Liver (tissue), 8 donors: ENCODE measurements at regions not wholly inside any gene's neighbourhood (a gene's known extent, or its start where the extent isn't known, plus 50 kb on each side); places are given as distances from the start of the nearest gene placed in this dataset.

ENCODE experiments used
- DNase-seq: peaks from one replicate; pipeline ENCODE4 v3.0.0-alpha.2; 2017; ENCODE audit warnings: low spot score
- H3K27ac ChIP-seq, 2 donors: one replicate each; pipeline ENCODE4 v1.7.0; 2013; ENCODE audit warnings: inconsistent platforms in 2 of 2, low read length in 2 of 2, control low read depth in 1 of 2, low read depth in 1 of 2, mild to moderate bottlenecking in 1 of 2
- H3K27me3 ChIP-seq, 4 donors: one replicate each; pipeline versions ENCODE4 v1.6.1 to v1.7.0; 2013; ENCODE audit warnings: low read length in 3 of 4, inconsistent platforms in 1 of 4, mild to moderate bottlenecking in 1 of 4, moderate library complexity in 1 of 4; ENCODE audit not compliant: control insufficient read depth in 4 of 4, insufficient read depth in 4 of 4
- H3K36me3 ChIP-seq, 4 donors: one replicate each; pipeline versions ENCODE4 v1.6.1 to v1.7.0; 2013; ENCODE audit warnings: low read length in 3 of 4, mild to moderate bottlenecking in 3 of 4, low read depth in 1 of 4, moderate library complexity in 1 of 4; ENCODE audit not compliant: control insufficient read depth in 4 of 4, insufficient read depth in 3 of 4
- H3K4me1 ChIP-seq, 4 donors: one replicate each; pipeline versions ENCODE4 v1.6.1 to v1.7.0; 2013; ENCODE audit warnings: low read length in 3 of 4, mild to moderate bottlenecking in 3 of 4, moderate library complexity in 1 of 4; ENCODE audit not compliant: control insufficient read depth in 4 of 4, insufficient read depth in 4 of 4
- H3K4me3 ChIP-seq, 3 donors: one replicate each; pipeline versions ENCODE4 v1.6.1 to v1.7.0; 2013; ENCODE audit warnings: low read length in 3 of 3, control low read depth in 1 of 3, low read depth in 1 of 3, mild to moderate bottlenecking in 1 of 3
- H3K9ac ChIP-seq, 2 donors: one replicate each; pipeline ENCODE4 v1.7.0; 2013; ENCODE audit warnings: low read length in 2 of 2, mild to moderate bottlenecking in 2 of 2, moderate library complexity in 2 of 2, control low read depth in 1 of 2, low read depth in 1 of 2
- H3K9me3 ChIP-seq, 4 donors: one replicate each; pipeline versions ENCODE4 v1.6.1 to v1.7.0; 2013; ENCODE audit warnings: low read length in 3 of 4; ENCODE audit not compliant: control insufficient read depth in 4 of 4
- EGR1 ChIP-seq, 2 donors: IDR thresholded peaks; 2 replicates each; pipeline ENCODE4 v1.6.1; 2016 to 2018; ENCODE audit warnings: antibody characterized with exemption in 2 of 2, low read depth in 2 of 2
- FOXA1 ChIP-seq: IDR thresholded peaks from 2 replicates; pipeline ENCODE4 v1.6.1; 2016; ENCODE audit warnings: antibody characterized with exemption
- FOXA2 ChIP-seq: IDR thresholded peaks from 2 replicates; pipeline ENCODE4 v1.6.1; 2016; ENCODE audit warnings: antibody characterized with exemption
- GABPA ChIP-seq, 2 donors: IDR thresholded peaks in 1 of 2; conservative IDR thresholded peaks in 1 of 2; 2 replicates each; pipeline ENCODE4 v1.6.1; 2016; ENCODE audit warnings: antibody characterized with exemption in 2 of 2, mild to moderate bottlenecking in 1 of 2, moderate library complexity in 1 of 2
- HNF4A ChIP-seq, 2 donors: conservative IDR thresholded peaks; 2 replicates each; pipeline ENCODE4 v1.6.1; 2016; ENCODE audit warnings: antibody characterized with exemption in 2 of 2, mild to moderate bottlenecking in 2 of 2
- HNF4G ChIP-seq: IDR thresholded peaks from 2 replicates; pipeline ENCODE4 v1.6.1; 2016; ENCODE audit warnings: antibody characterized with exemption
- JUND ChIP-seq, 2 donors: IDR thresholded peaks; 2 replicates each; pipeline ENCODE4 v1.6.1; 2016; ENCODE audit warnings: antibody characterized with exemption in 2 of 2
- NR2F2 ChIP-seq: IDR thresholded peaks from 2 replicates; pipeline ENCODE4 v1.6.1; 2016; ENCODE audit warnings: antibody characterized with exemption
- RAD21 ChIP-seq, 2 donors: IDR thresholded peaks; 2 replicates each; pipeline ENCODE4 v1.6.1; 2016; ENCODE audit warnings: antibody characterized with exemption in 2 of 2, mild to moderate bottlenecking in 2 of 2
- RXRA ChIP-seq, 2 donors: IDR thresholded peaks; 2 replicates each; pipeline ENCODE4 v1.6.1; 2017 to 2018; ENCODE audit warnings: antibody characterized with exemption in 2 of 2, mild to moderate bottlenecking in 1 of 2
- SP1 ChIP-seq: IDR thresholded peaks from 2 replicates; pipeline ENCODE4 v1.6.1; 2018; ENCODE audit warnings: antibody characterized with exemption, mild to moderate bottlenecking
- TAF1 ChIP-seq: conservative IDR thresholded peaks from 2 replicates; pipeline ENCODE4 v1.6.1; 2016; ENCODE audit warnings: antibody characterized with exemption, mild to moderate bottlenecking
- YY1 ChIP-seq: IDR thresholded peaks from 2 replicates; pipeline ENCODE4 v1.6.1; 2016; ENCODE audit warnings: antibody characterized with exemption, mild to moderate bottlenecking
- WGBS: extraction: QIAGEN DNeasy Blood & Tissue Kit; methylation state at CpG from one replicate; pipeline ENCODE4 v1.1.7; 2013; 5-methylcytosine and 5-hydroxymethylcytosine counted together
- TF ChIP-seq, protein P1 (sequence below): IDR thresholded peaks from 2 replicates; pipeline ENCODE4 v1.6.1; 2016; ENCODE audit warnings: antibody characterized with exemption
- TF ChIP-seq, protein P2 (sequence below): IDR thresholded peaks from 2 replicates; pipeline ENCODE4 v1.6.1; 2016; ENCODE audit warnings: antibody characterized with exemption, mild to moderate bottlenecking
- TF ChIP-seq, protein P3 (sequence below): fragments of 150-350 bp; IDR thresholded peaks from 2 replicates; pipeline ENCODE4 v1.5.1; 2017; ENCODE audit warnings: improper control_type of control experiment, low read depth, low read length; ENCODE audit not compliant: missing input control
- TF ChIP-seq, protein P4 (sequence below): IDR thresholded peaks from 2 replicates; pipeline ENCODE4 v1.6.1; 2016; ENCODE audit warnings: antibody characterized with exemption
- TF ChIP-seq, protein P5 (sequence below): IDR thresholded peaks from 2 replicates; pipeline ENCODE4 v1.6.1; 2016; ENCODE audit warnings: antibody characterized with exemption
- donor health status: healthy.
- donor health status: healthy.
- donor health status: healthy.
- donor health status: healthy.
- donor health status: healthy.

DNA sequence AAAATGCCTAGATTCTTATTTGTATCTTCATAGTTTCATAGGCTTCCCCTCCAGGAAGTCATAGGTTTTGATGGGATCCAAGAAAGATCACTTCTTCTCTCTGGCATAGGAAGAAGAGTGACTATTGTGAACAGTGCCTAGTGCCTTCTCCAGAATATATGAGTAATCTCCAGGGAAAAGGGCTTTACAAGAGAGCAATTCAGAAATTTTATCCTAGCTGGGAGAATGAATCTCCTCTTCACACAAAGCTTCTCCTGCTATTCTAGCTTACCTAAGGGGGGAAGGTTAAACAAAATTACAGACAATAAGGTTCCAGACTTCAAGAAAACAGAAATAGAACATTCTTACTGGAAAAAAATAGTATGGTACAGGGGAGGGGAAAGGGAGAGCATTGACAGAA is 1193.3 kb upstream of the CDH6 start:
- Histone ChIP-seq H3K9me3 (no peaks in the 10 kb centered on the region), H3K36me3 (no peaks in the 10 kb centered on the region), H3K27ac (no peak overlapping the region), H3K4me1 (no peaks in the 10 kb centered on the region), H3K27me3 (no peaks in the 10 kb centered on the region), H3K9ac (no peak overlapping the region), H3K4me3 (no peak overlapping the region)
- no peak for TF ChIP-seq TAF1
- TF ChIP-seq JUND (IDR thresholded peaks at IDR 0.05) = no peak
- TF ChIP-seq YY1 = no peak
- TF ChIP-seq HNF4G = no peak
- no peak for DNase-seq

- Histone ChIP-seq H3K4me3 (no peak overlapping the region), H3K27me3 (no peaks in the 10 kb centered on the region), H3K36me3 (no peaks in the 10 kb centered on the region), H3K4me1 (no peaks in the 10 kb centered on the region), H3K27ac (no peak overlapping the region), H3K9ac (no peak overlapping the region), H3K9me3 (no peaks in the 10 kb centered on the region)
- no peak for DNase-seq
- 85% methylated on average over 1 of the region's 1 CpG for WGBS
- TF ChIP-seq RXRA (IDR thresholded peaks at IDR 0.05) (no peak), YY1 (no peak), SP1 (no peak), EGR1 (IDR thresholded peaks at IDR 0.05; ENCODE audit: low read depth in 2 of 2) (no peak), NR2F2 (no peak), FOXA1 (no peak), FOXA2 (no peak), RAD21 (IDR thresholded peaks at IDR 0.05) (no peak), GABPA (IDR thresholded peaks at IDR 0.05 in 1 of 2, conservative IDR thresholded peaks at IDR 0.05 in 1 of 2) (no peak), HNF4A (conservative IDR thresholded peaks at IDR 0.05) (no peak), HNF4G (no peak), TAF1 (no peak), JUND (IDR thresholded peaks at IDR 0.05) (no peak)
- TF ChIP-seq, protein P1, sequence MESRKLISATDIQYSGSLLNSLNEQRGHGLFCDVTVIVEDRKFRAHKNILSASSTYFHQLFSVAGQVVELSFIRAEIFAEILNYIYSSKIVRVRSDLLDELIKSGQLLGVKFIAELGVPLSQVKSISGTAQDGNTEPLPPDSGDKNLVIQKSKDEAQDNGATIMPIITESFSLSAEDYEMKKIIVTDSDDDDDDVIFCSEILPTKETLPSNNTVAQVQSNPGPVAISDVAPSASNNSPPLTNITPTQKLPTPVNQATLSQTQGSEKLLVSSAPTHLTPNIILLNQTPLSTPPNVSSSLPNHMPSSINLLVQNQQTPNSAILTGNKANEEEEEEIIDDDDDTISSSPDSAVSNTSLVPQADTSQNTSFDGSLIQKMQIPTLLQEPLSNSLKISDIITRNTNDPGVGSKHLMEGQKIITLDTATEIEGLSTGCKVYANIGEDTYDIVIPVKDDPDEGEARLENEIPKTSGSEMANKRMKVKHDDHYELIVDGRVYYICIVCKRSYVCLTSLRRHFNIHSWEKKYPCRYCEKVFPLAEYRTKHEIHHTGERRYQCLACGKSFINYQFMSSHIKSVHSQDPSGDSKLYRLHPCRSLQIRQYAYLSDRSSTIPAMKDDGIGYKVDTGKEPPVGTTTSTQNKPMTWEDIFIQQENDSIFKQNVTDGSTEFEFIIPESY = no peak
- TF ChIP-seq, protein P2, sequence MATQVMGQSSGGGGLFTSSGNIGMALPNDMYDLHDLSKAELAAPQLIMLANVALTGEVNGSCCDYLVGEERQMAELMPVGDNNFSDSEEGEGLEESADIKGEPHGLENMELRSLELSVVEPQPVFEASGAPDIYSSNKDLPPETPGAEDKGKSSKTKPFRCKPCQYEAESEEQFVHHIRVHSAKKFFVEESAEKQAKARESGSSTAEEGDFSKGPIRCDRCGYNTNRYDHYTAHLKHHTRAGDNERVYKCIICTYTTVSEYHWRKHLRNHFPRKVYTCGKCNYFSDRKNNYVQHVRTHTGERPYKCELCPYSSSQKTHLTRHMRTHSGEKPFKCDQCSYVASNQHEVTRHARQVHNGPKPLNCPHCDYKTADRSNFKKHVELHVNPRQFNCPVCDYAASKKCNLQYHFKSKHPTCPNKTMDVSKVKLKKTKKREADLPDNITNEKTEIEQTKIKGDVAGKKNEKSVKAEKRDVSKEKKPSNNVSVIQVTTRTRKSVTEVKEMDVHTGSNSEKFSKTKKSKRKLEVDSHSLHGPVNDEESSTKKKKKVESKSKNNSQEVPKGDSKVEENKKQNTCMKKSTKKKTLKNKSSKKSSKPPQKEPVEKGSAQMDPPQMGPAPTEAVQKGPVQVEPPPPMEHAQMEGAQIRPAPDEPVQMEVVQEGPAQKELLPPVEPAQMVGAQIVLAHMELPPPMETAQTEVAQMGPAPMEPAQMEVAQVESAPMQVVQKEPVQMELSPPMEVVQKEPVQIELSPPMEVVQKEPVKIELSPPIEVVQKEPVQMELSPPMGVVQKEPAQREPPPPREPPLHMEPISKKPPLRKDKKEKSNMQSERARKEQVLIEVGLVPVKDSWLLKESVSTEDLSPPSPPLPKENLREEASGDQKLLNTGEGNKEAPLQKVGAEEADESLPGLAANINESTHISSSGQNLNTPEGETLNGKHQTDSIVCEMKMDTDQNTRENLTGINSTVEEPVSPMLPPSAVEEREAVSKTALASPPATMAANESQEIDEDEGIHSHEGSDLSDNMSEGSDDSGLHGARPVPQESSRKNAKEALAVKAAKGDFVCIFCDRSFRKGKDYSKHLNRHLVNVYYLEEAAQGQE = no peak
- TF ChIP-seq, protein P3, sequence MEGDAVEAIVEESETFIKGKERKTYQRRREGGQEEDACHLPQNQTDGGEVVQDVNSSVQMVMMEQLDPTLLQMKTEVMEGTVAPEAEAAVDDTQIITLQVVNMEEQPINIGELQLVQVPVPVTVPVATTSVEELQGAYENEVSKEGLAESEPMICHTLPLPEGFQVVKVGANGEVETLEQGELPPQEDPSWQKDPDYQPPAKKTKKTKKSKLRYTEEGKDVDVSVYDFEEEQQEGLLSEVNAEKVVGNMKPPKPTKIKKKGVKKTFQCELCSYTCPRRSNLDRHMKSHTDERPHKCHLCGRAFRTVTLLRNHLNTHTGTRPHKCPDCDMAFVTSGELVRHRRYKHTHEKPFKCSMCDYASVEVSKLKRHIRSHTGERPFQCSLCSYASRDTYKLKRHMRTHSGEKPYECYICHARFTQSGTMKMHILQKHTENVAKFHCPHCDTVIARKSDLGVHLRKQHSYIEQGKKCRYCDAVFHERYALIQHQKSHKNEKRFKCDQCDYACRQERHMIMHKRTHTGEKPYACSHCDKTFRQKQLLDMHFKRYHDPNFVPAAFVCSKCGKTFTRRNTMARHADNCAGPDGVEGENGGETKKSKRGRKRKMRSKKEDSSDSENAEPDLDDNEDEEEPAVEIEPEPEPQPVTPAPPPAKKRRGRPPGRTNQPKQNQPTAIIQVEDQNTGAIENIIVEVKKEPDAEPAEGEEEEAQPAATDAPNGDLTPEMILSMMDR = no peak
- TF ChIP-seq, protein P4, sequence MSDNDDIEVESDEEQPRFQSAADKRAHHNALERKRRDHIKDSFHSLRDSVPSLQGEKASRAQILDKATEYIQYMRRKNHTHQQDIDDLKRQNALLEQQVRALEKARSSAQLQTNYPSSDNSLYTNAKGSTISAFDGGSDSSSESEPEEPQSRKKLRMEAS = no peak
- TF ChIP-seq, protein P5, sequence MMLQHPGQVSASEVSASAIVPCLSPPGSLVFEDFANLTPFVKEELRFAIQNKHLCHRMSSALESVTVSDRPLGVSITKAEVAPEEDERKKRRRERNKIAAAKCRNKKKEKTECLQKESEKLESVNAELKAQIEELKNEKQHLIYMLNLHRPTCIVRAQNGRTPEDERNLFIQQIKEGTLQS = no peak
Observed at GRCh38 chr5:29995154-29995553, 1198.3 kb upstream of the CDH6 start.
